Hepatocyte (in vitro differentiated cells): ENCODE measurements at regions not wholly inside any gene's neighbourhood (a gene's known extent, or its start where the extent isn't known, plus 50 kb on each side); places are given as distances from the start of the nearest gene placed in this dataset.

Experiments
- CTCF ChIP-seq: fragments of 200-600 bp; sonication (generic); IDR thresholded peaks from 2 replicates; pipeline ENCODE4 v1.5.1; 2016; ENCODE audit warnings: antibody characterized with exemption, mild to moderate bottlenecking; ENCODE audit not compliant: poor library complexity
- EZH2 ChIP-seq: fragments of 200-600 bp; sonication (generic); IDR thresholded peaks from 2 replicates; pipeline ENCODE4 v1.6.1; 2016; ENCODE audit warnings: antibody characterized with exemption, mild to moderate bottlenecking, borderline replicate concordance

GRCh38 chr4:148946271-148946670 lies 504.1 kb upstream of the NR3C2 start:
- TF ChIP-seq CTCF (no peak), EZH2 (no peak)
